Limb (tissue), 2 donors: ENCODE measurements at regions not wholly inside any gene's neighbourhood (a gene's known extent, or its start where the extent isn't known, plus 50 kb on each side); places are given as distances from the start of the nearest gene placed in this dataset.
"Not testable (repeated sequence)": the region's sequence is repeated elsewhere in the genome, so short reads cannot be mapped to it uniquely, and the experiment has no call there.

ENCODE experiments used
- DNase-seq, 2 donors: peaks; one replicate each; pipeline ENCODE4 v3.0.0-alpha.2; 2016; ENCODE audit errors: extremely low spot score in 2 of 2

- no peak for DNase-seq
Measured at GRCh38 chr1:148318123-148318903, 164.8 kb downstream of the PPIAL4G start.

DNA sequence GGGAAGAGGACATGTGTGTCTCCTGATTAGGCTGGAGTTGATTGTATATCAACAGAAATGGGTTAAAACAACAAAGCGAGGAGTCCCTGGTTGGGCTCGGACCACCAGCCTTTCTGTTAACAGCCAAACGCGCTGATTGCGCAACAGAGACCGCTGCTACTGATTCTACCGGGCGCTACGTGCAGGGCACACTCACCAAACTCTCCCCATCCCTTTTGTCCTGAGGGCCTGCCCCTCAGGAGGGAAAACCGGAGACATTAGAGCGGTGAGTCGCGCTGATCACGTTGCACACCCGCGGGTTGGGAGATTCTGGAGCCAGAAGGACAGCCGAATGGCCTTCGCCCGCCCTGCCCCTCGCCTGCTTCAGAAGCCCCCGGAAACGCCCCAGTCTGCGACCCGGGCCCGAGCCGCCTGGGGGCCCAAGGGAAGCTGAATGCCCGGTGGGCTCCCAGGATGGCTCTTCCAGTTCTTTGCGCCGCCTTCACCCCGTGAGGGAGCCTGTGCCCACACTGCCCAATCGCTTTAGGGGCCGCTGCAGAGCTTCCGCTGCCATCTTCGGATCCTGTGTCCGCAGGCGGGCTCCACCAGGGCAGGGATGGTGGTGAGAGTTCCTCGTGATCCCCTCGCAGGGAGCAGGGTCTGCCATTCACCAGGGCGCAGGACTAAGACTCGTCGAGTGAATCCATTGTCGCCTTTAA, 165.4 kb upstream of the NBPF11 start:
- no peak for DNase-seq

GRCh38 chr1:148315071-148315811, 163.2 kb upstream of the NBPF11 start:
- DNase-seq = peak in 1 of 2 donors; percentile 9

DNA sequence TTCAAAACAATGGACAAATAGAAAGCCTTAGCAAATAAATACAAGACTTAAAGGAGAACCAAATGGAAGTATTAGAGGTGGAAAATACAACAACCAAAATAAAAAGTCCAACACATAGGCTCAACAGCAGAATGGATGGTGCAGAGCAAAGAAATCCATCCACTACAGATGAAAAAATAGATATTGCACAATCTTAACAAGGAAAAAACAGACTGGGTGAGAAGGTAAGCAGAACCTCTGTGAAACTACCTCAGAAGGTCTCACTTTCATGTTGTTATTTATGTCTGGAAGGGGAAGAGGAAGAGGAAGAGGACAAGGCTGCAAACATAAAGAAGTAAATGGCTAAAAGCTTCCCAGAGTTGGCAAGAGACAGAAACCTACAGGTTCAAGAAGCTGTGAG, 158.7 kb upstream of the NBPF11 start:
- DNase-seq = no peak

GRCh38 chr1:148309940-148310500, 157.9 kb upstream of the NBPF11 start:
- DNase-seq = no peak

DNA sequence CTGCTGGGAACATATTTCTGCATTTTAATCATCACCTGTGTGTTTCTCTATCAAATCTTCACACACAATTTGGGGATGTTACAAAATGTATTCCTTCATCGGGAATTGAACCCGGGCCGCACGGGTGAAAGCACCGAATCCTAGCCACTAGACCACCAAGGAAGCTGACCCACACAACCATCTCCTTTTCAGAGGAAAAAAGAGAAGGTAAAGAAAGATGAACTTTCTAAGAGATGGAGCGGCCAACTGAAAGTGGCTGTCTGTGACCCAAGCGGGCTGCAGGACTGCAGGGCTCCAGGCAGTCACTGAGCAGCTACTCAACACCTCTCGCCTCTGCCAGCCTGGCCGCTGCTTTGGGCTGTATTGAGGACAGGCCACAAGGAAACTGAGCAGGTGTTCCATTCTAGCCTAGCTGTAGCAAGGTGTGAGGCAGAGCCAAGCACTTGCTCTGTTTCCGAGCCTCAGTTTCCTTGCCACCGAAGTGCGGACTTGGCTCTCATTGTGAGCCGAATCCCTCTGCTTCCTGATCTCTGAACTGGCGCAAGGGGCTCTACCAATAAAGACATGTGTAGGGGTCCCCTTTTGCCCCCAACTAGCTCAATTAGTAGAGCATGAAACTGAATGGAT, 156.9 kb upstream of the NBPF11 start:
- DNase-seq = no peak

- DNase-seq = no peak
Measured at GRCh38 chr1:148307583-148308185, 155.6 kb upstream of the NBPF11 start.

DNA sequence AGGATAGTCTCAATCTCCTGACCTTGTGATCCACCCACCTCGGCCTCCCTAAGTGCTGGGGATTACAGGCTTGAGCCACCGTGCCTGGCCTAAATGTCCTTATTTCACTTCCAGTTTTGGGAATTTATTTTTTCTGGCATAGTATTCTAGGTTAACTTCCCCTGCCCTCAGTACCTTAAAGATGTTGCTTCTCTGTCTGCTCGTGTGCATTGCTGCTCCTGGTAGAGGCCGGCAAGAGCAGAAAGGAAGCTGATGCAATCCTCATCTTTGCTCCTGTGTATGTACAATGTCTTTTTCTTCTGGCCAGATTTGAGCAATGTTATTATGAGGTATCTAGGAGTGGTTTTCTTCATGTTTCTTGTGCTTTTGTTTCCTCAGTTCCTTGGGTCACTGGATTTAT, 152.9 kb upstream of the NBPF11 start:
- not testable (repeated sequence) for DNase-seq

- DNase-seq = not testable (repeated sequence)
Measured at GRCh38 chr1:148302586-148303364, 150.7 kb upstream of the NBPF11 start.

DNA sequence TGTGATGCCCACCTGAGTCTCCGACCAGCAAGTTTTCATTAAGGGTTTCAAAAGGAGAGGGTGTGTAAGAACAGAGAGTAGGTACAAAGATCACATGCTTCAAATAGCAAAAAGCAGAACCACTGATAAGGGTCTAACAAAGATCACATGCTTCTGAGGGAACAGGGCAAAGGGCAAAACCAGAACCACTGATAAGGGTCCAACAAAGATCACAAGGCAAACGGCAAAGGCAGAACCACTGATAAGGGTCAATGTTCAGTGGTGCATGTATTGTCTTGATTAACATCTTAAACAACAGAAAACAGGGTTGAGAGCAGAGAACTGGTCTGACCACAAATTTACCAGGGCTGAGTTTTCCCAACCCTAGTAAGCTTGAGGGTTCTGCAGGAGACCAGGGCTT, 145.8 kb upstream of the NBPF11 start:
- not testable (repeated sequence) for DNase-seq

DNA sequence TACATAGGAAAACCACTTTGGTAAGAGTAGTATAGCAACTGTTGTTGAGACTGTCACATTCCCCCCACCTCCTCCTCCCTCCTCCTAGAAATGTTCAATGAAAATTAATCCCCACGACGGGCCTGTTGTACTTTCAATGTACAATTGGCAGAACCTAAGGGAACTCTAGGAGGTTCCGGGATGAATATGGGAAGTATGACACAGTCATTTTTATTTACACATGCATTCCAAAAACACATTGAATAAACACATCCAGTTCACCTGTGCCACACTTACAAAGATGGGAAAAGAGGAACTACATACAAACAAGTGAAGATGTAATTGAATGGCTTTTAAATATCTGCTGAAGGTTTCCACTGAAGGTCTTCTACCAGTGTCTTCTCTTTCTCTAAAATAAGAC, 144.4 kb upstream of the NBPF11 start:
- no peak for DNase-seq

DNA sequence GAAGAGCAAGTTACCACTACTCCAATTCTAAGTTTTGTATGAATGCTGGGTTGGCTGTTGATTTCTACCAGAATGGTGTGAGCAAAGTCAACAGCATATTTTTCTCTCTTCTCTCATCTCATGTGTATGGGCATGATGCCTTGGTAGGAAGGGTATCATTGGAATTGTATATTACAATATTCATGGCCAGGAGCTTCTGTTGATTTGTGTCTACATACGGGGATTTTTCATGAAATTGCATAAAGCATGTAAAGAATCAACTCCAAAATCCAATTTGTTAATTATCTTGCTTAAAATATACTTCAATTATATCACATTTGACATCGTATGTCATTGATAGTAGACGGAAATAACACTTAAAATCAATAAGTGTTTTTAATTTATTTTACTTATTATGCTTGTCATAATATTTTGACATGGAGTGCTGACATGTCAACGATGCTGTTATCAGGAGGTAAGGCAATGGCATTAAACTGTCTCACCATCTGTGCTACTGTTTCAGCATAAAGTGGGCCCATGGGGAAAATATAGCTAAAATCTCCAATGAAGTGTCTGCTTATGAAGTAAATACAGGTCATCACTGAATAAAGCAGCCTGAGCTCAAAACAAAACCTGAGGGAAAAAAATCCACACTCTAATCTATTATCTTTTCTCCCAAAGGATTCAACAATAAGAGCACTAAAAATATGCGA, 142.2 kb upstream of the NBPF11 start:
- no peak for DNase-seq

DNA sequence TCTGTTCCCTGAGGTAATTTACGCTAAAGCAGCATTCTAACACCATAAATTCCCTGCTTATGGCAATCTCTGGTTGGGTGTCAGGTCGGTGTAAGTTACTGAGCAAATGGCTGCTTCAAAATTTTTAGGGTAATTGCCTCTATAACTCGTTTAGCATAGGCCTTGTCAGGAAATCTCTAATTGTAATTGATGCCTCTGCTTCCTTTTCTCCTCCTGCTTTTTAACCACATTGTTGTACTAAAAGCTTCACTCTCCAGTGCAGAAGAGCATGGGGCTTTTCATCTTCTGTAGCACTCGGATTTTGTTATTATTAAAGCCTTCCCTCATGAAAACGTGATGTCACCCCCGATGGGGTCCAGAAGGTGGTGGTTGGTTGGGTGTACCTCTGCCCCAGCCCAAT, 141.6 kb upstream of the NBPF11 start:
- no peak for DNase-seq

DNA sequence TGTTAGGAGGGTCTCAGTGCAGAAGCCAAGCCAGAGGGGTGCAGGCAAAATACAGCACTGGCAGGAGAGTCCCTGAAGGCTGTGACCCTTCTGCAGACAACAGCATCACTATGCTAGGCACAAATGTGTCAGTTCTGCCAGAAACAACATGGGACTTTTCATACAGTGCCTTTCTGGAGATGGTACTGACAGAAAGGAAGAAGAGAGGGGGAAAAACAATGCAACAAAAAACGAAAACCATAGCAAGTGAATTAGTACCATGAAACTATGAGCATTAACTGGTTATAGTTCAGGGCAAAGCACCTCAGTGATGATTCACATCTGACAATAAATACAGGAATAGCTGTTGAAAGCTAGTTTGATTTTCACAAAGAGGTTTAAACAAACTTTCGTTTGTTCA, 140.8 kb upstream of the NBPF11 start:
- no peak for DNase-seq

DNA sequence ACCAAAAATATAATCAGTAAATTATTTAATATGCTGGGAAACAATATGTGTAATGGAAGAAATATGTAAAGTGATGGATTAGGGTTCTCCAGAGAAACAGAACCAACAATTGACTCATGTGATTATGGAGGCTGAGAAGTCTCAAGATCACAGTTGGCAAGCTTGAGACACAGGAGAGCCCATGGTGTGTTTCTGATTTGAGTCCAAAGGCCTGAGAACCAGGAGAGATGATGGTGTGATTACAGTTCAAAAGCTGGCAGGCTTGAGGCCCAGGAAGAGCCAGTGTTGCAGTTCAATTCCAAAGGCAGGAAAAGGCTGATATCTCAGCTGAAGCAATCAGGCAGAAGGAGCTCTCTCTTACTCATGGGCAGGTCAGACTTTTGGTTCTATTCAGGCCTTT, 138.8 kb upstream of the NBPF11 start:
- DNase-seq = no peak

GRCh38 chr1:148289647-148290046, 137.6 kb upstream of the NBPF11 start:
- no peak for DNase-seq

DNA sequence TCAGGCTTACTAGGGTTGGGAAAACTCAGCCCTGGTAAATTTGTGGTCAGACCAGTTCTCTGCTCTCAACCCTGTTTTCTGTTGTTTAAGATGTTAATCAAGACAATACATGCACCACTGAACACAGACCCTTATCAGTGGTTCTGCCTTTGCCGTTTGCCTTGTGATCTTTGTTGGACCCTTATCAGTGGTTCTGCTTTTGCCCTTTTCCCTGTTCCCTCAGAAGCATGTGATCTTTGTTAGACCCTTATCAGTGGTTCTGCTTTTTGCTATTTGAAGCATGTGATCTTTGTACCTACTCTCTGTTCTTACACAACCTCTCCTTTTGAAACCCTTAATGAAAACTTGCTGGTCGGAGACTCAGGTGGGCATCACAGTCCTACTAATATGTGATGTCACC, 133.9 kb upstream of the NBPF11 start:
- DNase-seq = not testable (repeated sequence)

GRCh38 chr1:148280831-148281572, 128.9 kb upstream of the NBPF11 start:
- not testable (repeated sequence) for DNase-seq

DNA sequence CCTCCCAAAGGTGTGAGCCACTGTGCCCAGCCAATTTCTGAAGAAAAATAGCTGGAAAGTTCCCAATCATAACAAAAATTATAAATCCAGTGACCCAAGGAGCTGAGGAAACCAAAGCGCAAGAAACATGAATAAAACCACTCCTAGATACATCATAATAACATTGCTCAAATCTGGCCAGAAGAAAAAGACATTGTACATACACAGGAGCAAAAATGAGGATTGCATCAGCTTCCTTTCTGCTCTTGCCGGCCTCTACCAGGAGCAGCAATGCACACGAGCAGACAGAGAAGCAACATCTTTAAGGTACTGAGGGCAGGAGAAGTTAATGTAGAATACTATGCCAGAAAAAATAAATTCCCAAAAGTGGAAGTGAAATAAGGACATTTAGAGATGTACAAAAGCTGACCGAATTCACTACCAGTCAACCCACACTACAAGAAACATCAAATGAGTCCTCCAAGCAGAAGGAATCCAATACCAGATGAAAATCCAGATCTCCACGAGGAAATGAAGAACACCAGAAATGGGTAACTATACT, 127.0 kb upstream of the NBPF11 start:
- DNase-seq = not testable (repeated sequence)
